AG09309 (cell line): ENCODE measurements at regions not wholly inside any gene's neighbourhood (a gene's known extent, or its start where the extent isn't known, plus 50 kb on each side); places are given as distances from the start of the nearest gene placed in this dataset.
"Not testable (repeated sequence)": the region's sequence is repeated elsewhere in the genome, so short reads cannot be mapped to it uniquely, and the experiment has no call there.

ENCODE experiments used
- DNase-seq: peaks from one replicate; pipeline ENCODE4 v3.0.0-alpha.2; 2010; ENCODE audit warnings: low read depth
- H3K4me3 ChIP-seq: 2 replicates; pipeline ENCODE4 v1.5.1; 2011; ENCODE audit warnings: mild to moderate bottlenecking, low read depth, low read length, moderate library complexity; ENCODE audit not compliant: control insufficient read depth
- CTCF ChIP-seq: IDR thresholded peaks from 2 replicates; pipeline ENCODE4 v1.5.1; 2011; ENCODE audit warnings: mild to moderate bottlenecking, low read depth, low read length, inconsistent platforms; ENCODE audit not compliant: insufficient read depth, control insufficient read depth; ENCODE audit errors: missing control alignments

- not testable (repeated sequence) for H3K4me3 ChIP-seq, DNase-seq
Observed at GRCh38 chr10:93127642-93128215, 54.0 kb downstream of the CYP26A1 start.

GRCh38 chr10:93131986-93132385 is 58.3 kb downstream of the CYP26A1 start:
- no peak for TF ChIP-seq CTCF
- H3K4me3 ChIP-seq: no peak overlapping the region
- DNase-seq: no peak

GRCh38 chr10:93138113-93138870 is 64.6 kb downstream of the CYP26A1 start:
- TF ChIP-seq CTCF: no peak
- no peak overlapping the region for H3K4me3 ChIP-seq
- DNase-seq: no peak

GRCh38 chr10:93139059-93139655 is 65.5 kb downstream of the CYP26A1 start:
- no peak overlapping the region for H3K4me3 ChIP-seq
- DNase-seq: no peak
- no peak for TF ChIP-seq CTCF

- DNase-seq: no peak
- TF ChIP-seq CTCF: no peak
- no peak overlapping the region for H3K4me3 ChIP-seq
Observed at GRCh38 chr10:93142534-93142933, 68.8 kb downstream of the CYP26A1 start.

GRCh38 chr10:93143281-93143680 is 69.6 kb downstream of the CYP26A1 start:
- no peak for DNase-seq
- H3K4me3 ChIP-seq: no peak overlapping the region
- no peak for TF ChIP-seq CTCF

- DNase-seq: no peak
- TF ChIP-seq CTCF: no peak
- no peak overlapping the region for H3K4me3 ChIP-seq
Observed at GRCh38 chr10:93146336-93146735, 72.6 kb downstream of the CYP26A1 start.
